Endothelial cell of umbilical vein (primary cell): ENCODE measurements at regions not wholly inside any gene's neighbourhood (a gene's known extent, or its start where the extent isn't known, plus 50 kb on each side); places are given as distances from the start of the nearest gene placed in this dataset.

ENCODE experiments used
- BruUV-seq: library from RNA; stranded (reverse); fragments of 400-500 nt; replicated peaks from 2 replicates; lab custom pipeline; 2021; lab: Mats Ljungman, UMichigan
- CTCF ChIA-PET: fragments of 300-600, 350-600 bp; sonication (Branson Sonifier 250); formaldehyde crosslinking; loops from one replicate; lab custom pipeline; 2021; ENCODE audit warnings: antibody characterized with exemption, inconsistent platforms; lab: Charles Lee
- POLR2A ChIA-PET: fragments of 300-600, 350-600 bp; sonication (Branson Sonifier 250); formaldehyde crosslinking; loops from one replicate; lab custom pipeline; 2021; ENCODE audit warnings: antibody characterized with exemption, inconsistent platforms; lab: Charles Lee
- DNase-seq: peaks from one replicate; pipeline ENCODE4 v3.0.0-alpha.2; 2011; ENCODE audit warnings: low read depth, low spot score
- FAIRE-seq: peaks from 2 replicates; lab custom pipeline; 2011; peaks lifted over from hg19 to GRCh38; lab: Jason Lieb, UNC
- H2AFZ ChIP-seq: 2 replicates; pipeline ENCODE4 v1.6.0; 2012; ENCODE audit warnings: low read depth, low read length, control low read depth, inconsistent platforms
- H3K27ac ChIP-seq: 2 replicates; pipeline ENCODE4 v1.5.1; 2011; ENCODE audit warnings: low read depth, mild to moderate bottlenecking, control low read depth, low read length, moderate library complexity; ENCODE audit not compliant: insufficient read depth
- H3K27me3 ChIP-seq, 2 experiments: 2 replicates each; pipeline versions ENCODE4 v1.6.0 to v1.6.1; 2011; ENCODE audit warnings: low read length in 2 of 2, mixed read lengths in 1 of 2; ENCODE audit not compliant: control insufficient read depth in 2 of 2, insufficient read depth in 2 of 2
- H3K36me3 ChIP-seq, 2 experiments: 2 replicates in 1 of 2; 3 replicates in 1 of 2; pipeline ENCODE4 v1.5.1; 2011; ENCODE audit warnings: low read length in 2 of 2, mild to moderate bottlenecking in 1 of 2, moderate library complexity in 1 of 2; ENCODE audit not compliant: control insufficient read depth in 2 of 2, insufficient read depth in 2 of 2; ENCODE audit errors: extremely low read depth in 1 of 2
- H3K4me1 ChIP-seq: 3 replicates; pipeline ENCODE4 v1.5.1; 2011; ENCODE audit warnings: mild to moderate bottlenecking, low read length; ENCODE audit not compliant: control insufficient read depth, insufficient read depth; ENCODE audit errors: extremely low read depth
- H3K4me2 ChIP-seq: 2 replicates; pipeline ENCODE4 v1.6.1; 2011; ENCODE audit warnings: low read length, control low read depth, mixed read lengths; ENCODE audit not compliant: insufficient read depth
- H3K4me3 ChIP-seq, 3 experiments: fragments of 200-600 bp in 1 of 3; sonication (generic), shearing (Covaris generic) in 1 of 3; replicated peaks in 1 of 3; 2 replicates each; pipeline ENCODE4 v1.5.1; 2011 to 2016; ENCODE audit warnings: control low read depth in 3 of 3, low read length in 3 of 3, mild to moderate bottlenecking in 2 of 3, inconsistent platforms in 1 of 3, low read depth in 1 of 3, moderate library complexity in 1 of 3; ENCODE audit not compliant: insufficient read depth in 1 of 3
- H3K79me2 ChIP-seq: 2 replicates; pipeline ENCODE4 v1.6.0; 2012; ENCODE audit warnings: low read length, inconsistent platforms; ENCODE audit not compliant: control insufficient read depth, insufficient read depth
- H3K9ac ChIP-seq: replicated peaks from 2 replicates; pipeline ENCODE3; 2011; ENCODE audit warnings: low read length, control low read depth; ENCODE audit not compliant: insufficient read depth; ENCODE audit errors: extremely low read depth
- H3K9me1 ChIP-seq: replicated peaks from 3 replicates; pipeline ENCODE4 v1.6.0; 2011; ENCODE audit warnings: mild to moderate bottlenecking, low read length; ENCODE audit not compliant: control insufficient read depth, insufficient read depth; ENCODE audit errors: extremely low read depth
- H3K9me3 ChIP-seq: replicated peaks from 2 replicates; pipeline ENCODE4 v1.5.1; 2012; ENCODE audit warnings: low read length, inconsistent platforms; ENCODE audit not compliant: control insufficient read depth, insufficient read depth
- H4K20me1 ChIP-seq: replicated peaks from 2 replicates; pipeline ENCODE3; 2011; ENCODE audit warnings: mild to moderate bottlenecking, low read length; ENCODE audit not compliant: control insufficient read depth, insufficient read depth; ENCODE audit errors: extremely low read depth
- EZH2 ChIP-seq: IDR thresholded peaks from 2 replicates; pipeline ENCODE4 v1.6.1; 2012; ENCODE audit warnings: borderline replicate concordance, low read depth, mild to moderate bottlenecking, moderate library complexity, low read length, inconsistent platforms; ENCODE audit not compliant: severe bottlenecking
- FOS ChIP-seq: IDR thresholded peaks from 2 replicates; pipeline ENCODE4 v1.6.1; 2011; ENCODE audit warnings: mild to moderate bottlenecking, low read length, moderate library complexity, borderline replicate concordance; ENCODE audit not compliant: insufficient read depth
- GATA2 ChIP-seq: IDR thresholded peaks from 2 replicates; pipeline ENCODE4 v1.7.0; 2011; ENCODE audit warnings: low read depth, mild to moderate bottlenecking, moderate library complexity, mixed read lengths, low read length; ENCODE audit not compliant: insufficient read length, insufficient read depth
- JUN ChIP-seq: IDR thresholded peaks from 2 replicates; pipeline ENCODE4 v1.6.1; 2011; ENCODE audit warnings: borderline replicate concordance, low read depth; ENCODE audit not compliant: insufficient read length, insufficient read depth
- MYC ChIP-seq: IDR thresholded peaks from one replicate; pipeline ENCODE4 v1.6.1; 2011; ENCODE audit warnings: mild to moderate bottlenecking, low read depth, low read length
- POLR2A ChIP-seq: IDR thresholded peaks from 2 replicates; pipeline ENCODE4 v1.6.1; 2012; ENCODE audit warnings: low read depth, mild to moderate bottlenecking, control low read depth, low read length
- POLR2AphosphoS5 ChIP-seq: IDR thresholded peaks from 2 replicates; pipeline ENCODE4 v1.6.1; 2012; ENCODE audit warnings: low read depth, mild to moderate bottlenecking, control low read depth, low read length, moderate library complexity; ENCODE audit not compliant: insufficient read depth
- dilution Hi-C: fragments of 300-500 bp; cut with MboI; formaldehyde crosslinking; loops from one replicate; pipeline ENCODE4 v1.15.0; 2019; ENCODE audit warnings: low sequenced_read_pairs; ENCODE audit not compliant: extremely low pct_ligation_motif_present
- intact Hi-C: fragments of 100-400 bp; cut with micrococcal nuclease; formaldehyde crosslinking; loops from one replicate; pipeline ENCODE4 v1.10.0; 2022
- TF ChIP-seq, protein P1 (sequence below), 2 donors: IDR thresholded peaks; 1 replicate in 1 of 2; 2 replicates in 1 of 2; pipeline ENCODE4 v1.5.1; 2011; ENCODE audit warnings: low read length in 2 of 2, mild to moderate bottlenecking in 2 of 2, moderate library complexity in 2 of 2, control low read depth in 1 of 2, inconsistent platforms in 1 of 2, low read depth in 1 of 2; ENCODE audit not compliant: insufficient read depth in 1 of 2; ENCODE audit errors: extremely low read depth in 1 of 2
- TF ChIP-seq, protein P2 (sequence below): IDR thresholded peaks from 2 replicates; pipeline ENCODE4 v1.6.1; 2011; ENCODE audit not compliant: insufficient read depth, insufficient read length

DNA sequence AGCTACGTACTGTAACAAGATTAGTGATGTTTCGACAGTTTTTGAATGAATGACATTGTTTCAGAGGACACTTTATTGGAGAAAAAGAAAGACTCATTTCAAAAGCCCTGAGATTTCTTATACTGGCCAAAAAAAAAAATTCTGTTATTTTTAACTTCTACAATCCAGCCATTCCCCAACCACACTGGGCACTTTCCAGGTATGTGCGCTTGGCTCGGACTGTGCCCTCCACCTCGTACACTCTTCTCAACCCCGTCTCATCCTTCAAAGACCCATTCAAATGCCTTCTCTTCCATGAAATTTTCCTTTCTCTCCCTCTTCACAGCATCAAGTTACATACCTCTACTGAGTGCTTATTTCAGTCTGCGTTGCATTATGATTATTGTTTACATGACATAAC is 328.5 kb upstream of the SOX2 start:
- dilution Hi-C loops (no loop called here), intact Hi-C loops (no loop called here)
- no peak overlapping the region for H2AFZ ChIP-seq
- no peaks in the 10 kb centered on the region for H3K9me3 ChIP-seq
- no peak overlapping the region for H3K4me2 ChIP-seq
- DNase-seq (no peak), FAIRE-seq (no peak)
- no peaks in the 10 kb centered on the region for H4K20me1 ChIP-seq
- H3K27ac ChIP-seq = no peak overlapping the region
- no peak for TF ChIP-seq JUN
- TF ChIP-seq FOS = no peak
- TF ChIP-seq GATA2 = no peak
- TF ChIP-seq, protein P1, sequence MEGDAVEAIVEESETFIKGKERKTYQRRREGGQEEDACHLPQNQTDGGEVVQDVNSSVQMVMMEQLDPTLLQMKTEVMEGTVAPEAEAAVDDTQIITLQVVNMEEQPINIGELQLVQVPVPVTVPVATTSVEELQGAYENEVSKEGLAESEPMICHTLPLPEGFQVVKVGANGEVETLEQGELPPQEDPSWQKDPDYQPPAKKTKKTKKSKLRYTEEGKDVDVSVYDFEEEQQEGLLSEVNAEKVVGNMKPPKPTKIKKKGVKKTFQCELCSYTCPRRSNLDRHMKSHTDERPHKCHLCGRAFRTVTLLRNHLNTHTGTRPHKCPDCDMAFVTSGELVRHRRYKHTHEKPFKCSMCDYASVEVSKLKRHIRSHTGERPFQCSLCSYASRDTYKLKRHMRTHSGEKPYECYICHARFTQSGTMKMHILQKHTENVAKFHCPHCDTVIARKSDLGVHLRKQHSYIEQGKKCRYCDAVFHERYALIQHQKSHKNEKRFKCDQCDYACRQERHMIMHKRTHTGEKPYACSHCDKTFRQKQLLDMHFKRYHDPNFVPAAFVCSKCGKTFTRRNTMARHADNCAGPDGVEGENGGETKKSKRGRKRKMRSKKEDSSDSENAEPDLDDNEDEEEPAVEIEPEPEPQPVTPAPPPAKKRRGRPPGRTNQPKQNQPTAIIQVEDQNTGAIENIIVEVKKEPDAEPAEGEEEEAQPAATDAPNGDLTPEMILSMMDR (IDR thresholded peaks at IDR 0.05; ENCODE audit: extremely low read depth in 1 of 2, insufficient read depth in 1 of 2, low read depth in 1 of 2, low read length in 2 of 2) = no peak
- TF ChIP-seq, protein P2, sequence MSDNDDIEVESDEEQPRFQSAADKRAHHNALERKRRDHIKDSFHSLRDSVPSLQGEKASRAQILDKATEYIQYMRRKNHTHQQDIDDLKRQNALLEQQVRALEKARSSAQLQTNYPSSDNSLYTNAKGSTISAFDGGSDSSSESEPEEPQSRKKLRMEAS = no peak
- no peak for TF ChIP-seq POLR2AphosphoS5
- no peak for TF ChIP-seq EZH2
- TF ChIP-seq POLR2A = no peak
- TF ChIP-seq MYC = no peak
- H3K4me1 ChIP-seq = no peaks in the 10 kb centered on the region
- ChIA-PET CTCF (no interaction called here), POLR2A (no interaction called here)
- H3K4me3 ChIP-seq = no peak overlapping the region
- no peaks in the 10 kb centered on the region for H3K79me2 ChIP-seq
- no peaks in the 10 kb centered on the region for H3K9me1 ChIP-seq
- H3K9ac ChIP-seq = no peak overlapping the region
- BruUV-seq = no TSS peak
- no peaks in the 10 kb centered on the region for H3K27me3 ChIP-seq
- H3K36me3 ChIP-seq = no peaks in the 10 kb centered on the region
